ENCODE measurements at regions not wholly inside any gene's neighbourhood (a gene's known extent, or its start where the extent isn't known, plus 50 kb on each side); places are given as distances from the start of the nearest gene placed in this dataset.

GRCh38 chr2:180664507-180664906 is 315.9 kb upstream of the UBE2E3 start:
- no peak for TF ChIP-seq CTCF (IDR thresholded peaks at IDR 0.05)
- no peak for TF ChIP-seq POLR2A (IDR thresholded peaks at IDR 0.05)

All from right lobe of liver (tissue), 4 donors.